ENCODE measurements at regions not wholly inside any gene's neighbourhood (a gene's known extent, or its start where the extent isn't known, plus 50 kb on each side); places are given as distances from the start of the nearest gene placed in this dataset.

DNA sequence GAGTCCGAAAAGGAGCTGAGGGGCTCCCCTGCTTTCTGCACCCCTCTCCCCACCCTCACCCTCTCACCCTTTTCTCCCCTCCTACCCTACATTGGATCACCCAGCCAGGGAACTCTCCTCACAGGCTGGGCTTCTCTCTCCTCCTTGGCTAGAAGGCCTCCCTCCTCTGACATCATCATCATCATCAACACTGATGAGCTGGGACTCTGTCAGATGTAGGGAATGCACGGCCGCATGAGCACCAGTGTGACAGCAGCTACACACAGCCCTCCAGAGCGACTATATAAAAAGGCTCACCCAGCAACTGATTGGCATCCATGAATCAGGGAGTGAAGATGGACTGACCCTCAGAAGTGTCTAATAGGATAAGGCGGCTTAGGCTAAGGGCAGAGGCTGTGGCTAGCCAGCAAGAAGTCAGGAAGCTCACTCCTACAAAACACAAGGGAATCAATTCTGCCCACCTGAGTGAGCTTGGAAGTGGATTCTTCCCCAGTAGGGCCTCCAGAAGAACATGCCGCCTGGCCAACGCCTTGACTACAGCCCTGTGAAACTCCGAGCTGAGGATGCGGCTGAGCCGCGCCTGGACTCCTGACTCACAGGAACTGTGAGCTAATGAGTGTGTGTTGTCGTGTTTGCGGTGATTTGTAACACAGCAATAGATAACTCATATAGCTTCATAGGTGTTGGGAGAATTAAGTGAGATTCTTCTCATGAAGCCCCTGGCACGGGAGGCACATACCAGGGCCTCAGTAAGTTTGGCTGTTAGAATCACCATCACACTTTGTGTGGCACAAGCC lies 147.6 kb downstream of the FAM43A start:
- DNase-seq (ENCODE audit: low spot score in 2 of 2): no peak
- no peaks in the 10 kb centered on the region for H3K9me3 ChIP-seq

GRCh38 chr3:194836661-194837060 lies 151.0 kb downstream of the FAM43A start:
- no peaks in the 10 kb centered on the region for H3K27me3 ChIP-seq
- TF ChIP-seq CTCF (IDR thresholded peaks at IDR 0.05) (no peak), POLR2AphosphoS5 (IDR thresholded peaks at IDR 0.05) (no peak), POLR2A (IDR thresholded peaks at IDR 0.05) (no peak)
- intact Hi-C loops (cut with DNase I; ENCODE audit: low total_unique reads): no loop called here
- H3K4me3 ChIP-seq: no peak overlapping the region
- no peaks in the 10 kb centered on the region for H3K36me3 ChIP-seq
- no peaks in the 10 kb centered on the region for H3K9me3 ChIP-seq
- no peak overlapping the region for H3K27ac ChIP-seq
- no peaks in the 10 kb centered on the region for H3K4me1 ChIP-seq
- no peak for DNase-seq (ENCODE audit: low spot score in 2 of 2)

More for the DNA sequence above, 147.6 kb downstream of the FAM43A start:
- Histone ChIP-seq H3K36me3 (no peaks in the 10 kb centered on the region), H3K27ac (no peak overlapping the region), H3K4me1 (no peaks in the 10 kb centered on the region), H3K27me3 (no peaks in the 10 kb centered on the region), H3K4me3 (no peak overlapping the region)
- intact Hi-C loops (cut with DNase I; ENCODE audit: low total_unique reads): no loop called here
- TF ChIP-seq CTCF (IDR thresholded peaks at IDR 0.05) (no peak), POLR2A (IDR thresholded peaks at IDR 0.05) (no peak), POLR2AphosphoS5 (IDR thresholded peaks at IDR 0.05) (no peak)

DNA sequence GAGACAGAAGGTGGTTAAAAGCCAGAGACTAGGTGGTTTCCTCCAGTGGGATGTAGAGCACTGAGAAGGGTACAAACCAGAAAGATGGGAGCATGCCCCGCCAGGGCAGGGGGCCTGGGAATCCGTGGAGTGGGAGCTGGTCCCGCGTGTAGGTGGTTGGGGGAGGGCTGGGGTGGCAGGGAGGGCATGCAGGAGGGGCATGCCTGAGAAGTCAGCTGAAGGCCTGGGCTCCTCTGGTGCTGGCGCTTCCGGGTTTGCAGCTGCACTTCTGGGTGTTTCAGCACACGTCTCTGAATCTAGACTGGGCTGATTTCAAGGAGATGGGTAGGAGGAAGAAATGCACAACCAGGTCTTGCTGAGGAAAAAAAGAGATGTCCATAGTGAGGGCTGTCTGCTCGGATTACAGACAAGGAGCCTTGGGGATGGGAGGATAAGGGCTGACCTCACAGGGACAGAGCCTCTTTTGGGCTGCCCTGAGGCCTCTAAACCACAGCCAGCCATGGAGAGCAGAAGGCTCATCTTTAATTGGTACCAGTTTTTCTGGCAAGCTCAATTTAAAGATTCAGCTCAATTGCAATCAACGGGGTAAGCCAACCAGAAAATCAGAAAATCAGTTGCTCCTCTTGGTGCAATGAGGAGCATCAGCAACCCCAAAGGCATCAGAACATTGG lies 151.9 kb downstream of the FAM43A start:
- no peak overlapping the region for H3K27ac ChIP-seq
- H3K4me1 ChIP-seq: no peaks in the 10 kb centered on the region
- intact Hi-C loops (cut with DNase I; ENCODE audit: low total_unique reads): no loop called here
- no peak overlapping the region for H3K4me3 ChIP-seq
- TF ChIP-seq POLR2AphosphoS5 (IDR thresholded peaks at IDR 0.05): no peak
- no peak for TF ChIP-seq CTCF (IDR thresholded peaks at IDR 0.05)
- no peak for TF ChIP-seq POLR2A (IDR thresholded peaks at IDR 0.05)
- no peak for DNase-seq (ENCODE audit: low spot score in 2 of 2)
- H3K27me3 ChIP-seq: no peaks in the 10 kb centered on the region
- H3K9me3 ChIP-seq: no peaks in the 10 kb centered on the region
- H3K36me3 ChIP-seq: no peaks in the 10 kb centered on the region

GRCh38 chr3:194838236-194838635 lies 152.6 kb downstream of the FAM43A start:
- Histone ChIP-seq H3K9me3 (no peaks in the 10 kb centered on the region), H3K36me3 (no peaks in the 10 kb centered on the region), H3K4me3 (no peak overlapping the region), H3K27me3 (no peaks in the 10 kb centered on the region), H3K27ac (no peak overlapping the region), H3K4me1 (no peaks in the 10 kb centered on the region)
- intact Hi-C loops (cut with DNase I; ENCODE audit: low total_unique reads): no loop called here
- no peak for TF ChIP-seq POLR2AphosphoS5 (IDR thresholded peaks at IDR 0.05)
- no peak for TF ChIP-seq CTCF (IDR thresholded peaks at IDR 0.05)
- TF ChIP-seq POLR2A (IDR thresholded peaks at IDR 0.05): no peak
- DNase-seq (ENCODE audit: low spot score in 2 of 2): no peak
